GM18502 (cell line): ENCODE measurements at regions not wholly inside any gene's neighbourhood (a gene's known extent, or its start where the extent isn't known, plus 50 kb on each side); places are given as distances from the start of the nearest gene placed in this dataset.

ENCODE experiments used
- ATAC-seq: cut with Tn5 transposase; IDR thresholded peaks from one replicate; pipeline ENCODE4 v1.9.1; 2021; ENCODE audit warnings: mild to moderate bottlenecking; ENCODE audit not compliant: unreplicated experiment, poor library complexity

GRCh38 chr22:23415490-23415851, 164.6 kb downstream of the IGLL1 start:
- no peak for ATAC-seq

GRCh38 chr22:23414727-23415489, 165.2 kb downstream of the IGLL1 start:
- no peak for ATAC-seq

- no peak for ATAC-seq
Observed at GRCh38 chr22:23411739-23412138, 168.4 kb downstream of the IGLL1 start.

GRCh38 chr22:23410411-23410810, 169.7 kb downstream of the IGLL1 start:
- ATAC-seq = no peak

GRCh38 chr22:23409976-23410375, 170.1 kb downstream of the IGLL1 start:
- no peak for ATAC-seq

- no peak for ATAC-seq
Observed at GRCh38 chr22:23408321-23408720, 171.8 kb downstream of the IGLL1 start.

GRCh38 chr22:23405366-23405851, 174.7 kb downstream of the IGLL1 start:
- no peak for ATAC-seq

- no peak for ATAC-seq
Observed at GRCh38 chr22:23404689-23405365, 175.3 kb downstream of the IGLL1 start.

GRCh38 chr22:23403720-23404688, 176.1 kb downstream of the IGLL1 start:
- no peak for ATAC-seq

- ATAC-seq = no peak
Observed at GRCh38 chr22:23403152-23403719, 176.9 kb downstream of the IGLL1 start.

- ATAC-seq = peak; percentile 63
Observed at GRCh38 chr22:23402275-23403151, 177.6 kb downstream of the IGLL1 start.

- no peak for ATAC-seq
Observed at GRCh38 chr22:23401910-23402274, 178.2 kb downstream of the IGLL1 start.

GRCh38 chr22:23401111-23401909, 178.8 kb downstream of the IGLL1 start:
- ATAC-seq = no peak

- no peak for ATAC-seq
Observed at GRCh38 chr22:23400286-23400981, 179.7 kb downstream of the IGLL1 start.

GRCh38 chr22:23399367-23400285, 180.5 kb downstream of the IGLL1 start:
- no peak for ATAC-seq

- no peak for ATAC-seq
Observed at GRCh38 chr22:23398701-23399366, 181.3 kb downstream of the IGLL1 start.
